IPS-NIHi7 (cell line): ENCODE measurements at regions not wholly inside any gene's neighbourhood (a gene's known extent, or its start where the extent isn't known, plus 50 kb on each side); places are given as distances from the start of the nearest gene placed in this dataset.
"Not testable (repeated sequence)": the region's sequence is repeated elsewhere in the genome, so short reads cannot be mapped to it uniquely, and the experiment has no call there.

Experiments used
- DNase-seq: peaks from one replicate; pipeline ENCODE4 v3.0.0; 2012; ENCODE audit warnings: mixed read lengths; ENCODE audit errors: extremely low spot score

DNA sequence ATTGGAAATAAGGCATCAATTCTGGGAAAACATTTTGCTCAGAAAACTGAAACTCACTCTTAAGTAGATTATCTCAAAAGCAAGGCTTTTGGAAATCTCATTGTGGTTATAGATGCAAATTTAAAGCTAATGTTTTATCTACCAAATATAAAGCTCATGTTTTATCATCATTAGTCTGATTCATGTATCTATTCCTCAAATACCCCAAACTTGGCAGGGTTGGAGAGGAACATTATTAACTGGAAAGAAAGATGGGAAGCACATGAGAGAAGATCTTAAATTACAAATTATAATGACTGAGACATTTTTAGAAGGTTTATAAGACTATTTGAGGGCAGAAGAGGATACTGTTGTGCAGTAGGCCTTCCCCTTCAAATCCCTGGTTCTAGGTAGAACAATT is 137.3 kb upstream of the TGFBR2 start:
- DNase-seq = no peak

DNA sequence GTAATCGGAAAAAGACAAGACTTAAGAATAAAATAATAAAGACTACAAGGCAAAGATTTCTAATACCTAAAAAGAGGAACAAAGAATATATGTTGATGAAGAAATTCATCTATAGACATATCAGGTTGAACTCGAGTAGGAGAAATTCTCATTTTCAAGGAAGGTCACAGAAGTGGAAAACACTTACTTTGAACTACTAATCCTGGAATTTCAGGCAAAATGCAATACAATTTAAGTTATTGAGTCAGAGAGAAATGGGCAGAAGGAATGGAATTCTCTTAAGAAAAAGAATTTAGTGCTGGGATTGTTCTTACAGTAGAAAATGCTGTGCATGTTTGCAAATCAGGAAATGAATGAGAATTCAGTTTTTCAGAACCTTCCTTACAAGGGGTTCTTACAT is 135.9 kb upstream of the TGFBR2 start:
- DNase-seq = no peak

GRCh38 chr3:30471066-30471465 is 135.3 kb upstream of the TGFBR2 start:
- no peak for DNase-seq

- DNase-seq = no peak
Measured at GRCh38 chr3:30471796-30472489, 134.5 kb upstream of the TGFBR2 start.

DNA sequence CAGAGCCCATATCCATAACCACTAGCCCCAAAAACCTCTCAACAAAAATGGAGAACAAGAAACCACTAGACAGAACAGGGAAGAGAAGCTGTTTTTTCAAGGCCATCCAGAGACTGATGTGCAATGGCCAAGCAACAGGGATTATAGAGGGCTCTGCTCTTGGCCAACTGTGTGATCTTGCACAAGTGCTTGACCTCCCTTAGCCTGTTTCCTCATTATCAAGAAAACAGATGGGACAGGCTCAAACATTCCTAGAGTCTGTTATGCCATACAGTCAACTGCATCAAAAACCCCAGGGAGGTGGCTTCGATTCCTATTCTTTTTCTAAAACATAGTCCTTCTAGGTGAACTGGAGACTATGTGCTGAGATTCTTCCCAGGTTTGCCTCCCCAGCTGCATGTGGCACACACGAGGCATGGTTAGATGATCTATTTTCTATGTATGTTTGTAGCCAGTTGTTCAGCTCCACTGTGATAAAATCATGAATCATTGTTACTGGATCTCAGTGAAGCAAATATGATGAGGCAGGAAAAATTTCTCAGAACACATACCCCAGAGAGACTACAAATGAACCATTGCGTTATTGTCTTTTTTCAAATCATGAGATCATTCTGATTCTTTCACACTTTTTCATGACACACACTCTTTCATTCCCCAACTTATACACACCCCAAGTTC is 132.9 kb upstream of the TGFBR2 start:
- DNase-seq = no peak

DNA sequence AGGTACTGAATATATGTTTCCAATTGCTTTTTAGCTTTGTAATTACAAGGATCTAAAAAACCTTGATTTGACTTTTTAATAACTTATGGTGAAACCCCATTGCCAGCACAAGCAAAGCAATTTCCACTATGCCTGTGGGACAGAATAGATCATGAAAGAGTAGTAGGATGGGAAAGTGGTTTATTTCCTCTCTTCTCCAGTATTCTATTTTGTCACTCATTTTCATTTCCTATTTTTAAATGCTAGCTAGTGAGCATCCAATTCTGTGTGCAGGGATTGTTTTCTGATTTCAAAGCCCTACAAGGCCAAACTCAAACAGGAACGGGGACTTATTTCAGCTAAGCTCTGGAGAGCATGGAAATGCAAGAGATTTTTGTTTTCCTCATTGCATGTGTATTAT is 132.0 kb upstream of the TGFBR2 start:
- no peak for DNase-seq

GRCh38 chr3:30475038-30475808 is 131.2 kb upstream of the TGFBR2 start:
- no peak for DNase-seq

DNA sequence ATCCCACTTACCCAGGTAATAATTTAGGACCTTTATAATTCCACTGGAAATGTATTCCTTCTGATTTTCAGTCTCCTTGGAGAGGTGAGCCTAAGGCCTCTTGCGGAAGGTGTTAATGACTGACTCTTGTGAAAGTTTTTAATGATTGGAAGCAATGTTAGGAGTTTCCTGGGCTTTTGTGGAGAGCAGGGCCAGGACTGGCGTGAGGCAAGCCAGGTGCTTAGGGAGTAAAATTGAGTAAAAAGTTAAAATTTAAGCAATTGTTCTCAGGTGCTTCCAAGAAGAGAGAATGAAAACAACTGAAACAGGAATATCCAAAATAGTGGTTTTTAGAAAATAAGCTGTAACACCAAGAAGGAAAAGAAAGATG is 130.6 kb upstream of the TGFBR2 start:
- no peak for DNase-seq

GRCh38 chr3:30476368-30477084 is 129.9 kb upstream of the TGFBR2 start:
- DNase-seq = no peak

DNA sequence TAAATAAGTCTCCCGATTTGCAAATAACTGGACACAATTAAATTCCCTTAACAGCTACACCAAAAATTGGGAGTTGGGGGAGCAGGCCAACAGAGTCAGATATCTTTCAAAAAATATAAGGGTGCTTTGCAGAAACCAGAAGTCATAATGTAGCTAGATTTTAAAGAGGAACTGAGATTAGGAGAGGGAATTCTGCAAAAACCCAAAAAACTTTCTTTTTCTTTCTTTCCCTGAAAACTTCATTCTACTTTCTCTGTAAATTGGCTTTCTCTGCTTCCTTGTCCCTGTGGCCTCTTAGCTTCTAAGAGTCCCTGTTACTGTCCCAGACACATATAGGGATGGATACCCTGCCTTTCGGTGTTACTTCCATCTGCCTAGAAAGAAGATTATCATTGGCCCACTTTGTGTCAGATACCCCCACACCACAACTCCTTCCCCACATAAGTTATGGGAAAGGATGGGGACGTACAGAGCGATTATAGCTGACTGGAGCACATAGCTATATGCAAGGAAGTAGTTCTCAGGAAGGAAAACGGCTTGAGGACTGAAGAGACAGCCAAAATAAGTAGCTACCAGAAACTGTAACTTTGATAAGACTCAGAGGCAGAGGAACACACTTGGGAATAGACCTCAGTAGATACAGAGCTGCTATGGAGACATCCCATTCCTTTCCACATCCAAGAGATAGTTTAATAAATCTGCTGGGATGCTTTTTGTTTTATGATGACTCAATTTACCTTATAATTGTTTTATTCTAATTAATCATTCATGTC is 129.1 kb upstream of the TGFBR2 start:
- no peak for DNase-seq

- DNase-seq = not testable (repeated sequence)
Measured at GRCh38 chr3:30479737-30480136, 126.7 kb upstream of the TGFBR2 start.

- DNase-seq = not testable (repeated sequence)
Measured at GRCh38 chr3:30480156-30480555, 126.2 kb upstream of the TGFBR2 start.

- no peak for DNase-seq
Measured at GRCh38 chr3:30480587-30480986, 125.8 kb upstream of the TGFBR2 start.

GRCh38 chr3:30481241-30481640 is 125.2 kb upstream of the TGFBR2 start:
- no peak for DNase-seq

GRCh38 chr3:30484229-30484628 is 122.2 kb upstream of the TGFBR2 start:
- not testable (repeated sequence) for DNase-seq

GRCh38 chr3:30486368-30486767 is 120.0 kb upstream of the TGFBR2 start:
- no peak for DNase-seq

GRCh38 chr3:30488070-30488756 is 118.2 kb upstream of the TGFBR2 start:
- DNase-seq = no peak

GRCh38 chr3:30492322-30493192 is 113.8 kb upstream of the TGFBR2 start:
- no peak for DNase-seq

GRCh38 chr3:30493911-30494311 is 112.5 kb upstream of the TGFBR2 start:
- no peak for DNase-seq
